ENCODE measurements at regions not wholly inside any gene's neighbourhood (a gene's known extent, or its start where the extent isn't known, plus 50 kb on each side); places are given as distances from the start of the nearest gene placed in this dataset.

- Histone ChIP-seq H3K4ac (replicated peaks; ENCODE audit: insufficient read length, low read depth, low read length) (no peak overlapping the region), H3K27me3 (replicated peaks in 1 of 4; ENCODE audit: control insufficient read depth in 3 of 4, extremely low read depth in 1 of 4, insufficient read depth in 3 of 4, low read length in 3 of 4) (no peaks in the 10 kb centered on the region), H3K4me2 (ENCODE audit: insufficient read depth in 1 of 2, low read depth in 2 of 2, low read length in 2 of 2) (no peak overlapping the region), H3K9me3 (ENCODE audit: insufficient read depth in 2 of 2, low read depth in 1 of 2, low read length in 1 of 2) (no peaks in the 10 kb centered on the region), H4K8ac (ENCODE audit: extremely low read depth, insufficient read depth, low read length) (no peak overlapping the region), H3K14ac (ENCODE audit: insufficient read length) (no peak overlapping the region), H4K5ac (ENCODE audit: insufficient read length, low read depth, low read length) (no peak overlapping the region), H3K79me2 (ENCODE audit: control insufficient read depth in 1 of 2, insufficient read depth in 2 of 2, low read length in 2 of 2) (no peaks in the 10 kb centered on the region), H3K18ac (ENCODE audit: extremely low read depth, low read length) (no peak overlapping the region), H2AFZ (ENCODE audit: low read length) (no peak overlapping the region), H2BK120ac (replicated peaks; ENCODE audit: low read depth, low read length) (no peak overlapping the region), H3K4me1 (replicated peaks in 1 of 4; ENCODE audit: control insufficient read depth in 3 of 4, insufficient read depth in 4 of 4, low read length in 3 of 4) (peaks cover 0 to 5% (median 1%) of the 10 kb centered on the region in 4 experiments; a peak in 1 of 7 replicates), H3K9ac (replicated peaks in 1 of 4; ENCODE audit: extremely low read depth in 1 of 4, low read depth in 3 of 4, low read length in 3 of 4) (no peak overlapping the region), H2BK12ac (ENCODE audit: low read depth, low read length) (no peak overlapping the region), H2BK20ac (ENCODE audit: low read length) (no peak overlapping the region), H3K27ac (ENCODE audit: low read depth, low read length) (no peak overlapping the region), H2BK5ac (ENCODE audit: low read depth, low read length) (no peak overlapping the region), H3K23me2 (ENCODE audit: low read depth, low read length) (no peaks in the 10 kb centered on the region), H3K36me3 (ENCODE audit: control insufficient read depth in 2 of 4, insufficient read depth in 4 of 4, low read length in 3 of 4) (no peaks in the 10 kb centered on the region), H2BK15ac (ENCODE audit: low read length) (no peak overlapping the region), H4K91ac (replicated peaks; ENCODE audit: insufficient read length, low read length) (no peak overlapping the region), H3K23ac (ENCODE audit: insufficient read length) (no peak overlapping the region), H4K20me1 (replicated peaks in 1 of 2; ENCODE audit: control insufficient read depth in 1 of 2, insufficient read depth in 2 of 2, low read length in 2 of 2) (no peaks in the 10 kb centered on the region), H2AK5ac (ENCODE audit: low read depth, low read length) (no peak overlapping the region), H3K4me3 (ENCODE audit: extremely low read depth in 1 of 4, insufficient read depth in 2 of 4, low read depth in 3 of 4, low read length in 4 of 4) (no peak overlapping the region), H3K56ac (replicated peaks; ENCODE audit: insufficient read length, low read depth, low read length) (no peak overlapping the region), H3K79me1 (ENCODE audit: low read depth, low read length) (no peaks in the 10 kb centered on the region)
- DNase-seq (ENCODE audit: low read depth in 1 of 2, low spot score in 2 of 2) = no peak
- POLR2A ChIA-PET (ENCODE audit: partially characterized antibody) = interaction anchor here (0.6 kb wide), 1 partner anchor 291 kb away, joined by 3 read pairs; no protein-coding TSS in a partner anchor
- CTCF ChIA-PET (ENCODE audit: partially characterized antibody) = interaction anchor here (0.6 to 2.5 kb wide), 9 partner anchors 11 to 1129 kb away, joined by 3 to 14 read pairs (median 3); no protein-coding TSS in a partner anchor
- WGBS, 2 experiments (ENCODE audit: extremely low coverage in 1 of 2, insufficient coverage in 1 of 2, insufficient read length in 1 of 2, insufficient replicate concordance in 2 of 2, low coverage in 1 of 2, low lambda C conversion rate in 2 of 2, missing lambda C conversion rate in 1 of 2) = 97% methylated on average over 8 of the region's 8 CpGs; no CpG with 5 or more reads in 1 of the 2 experiments
- no peak for FAIRE-seq
- peak in 1 of 2 experiments; percentile 14; a peak in 2 of 4 replicates for TF ChIP-seq RAD21 (IDR thresholded peaks at IDR 0.05 in 1 of 2, conservative IDR thresholded peaks at IDR 0.05 in 1 of 2; ENCODE audit: low read depth in 2 of 2, low read length in 2 of 2)
- TF ChIP-seq, protein P1, sequence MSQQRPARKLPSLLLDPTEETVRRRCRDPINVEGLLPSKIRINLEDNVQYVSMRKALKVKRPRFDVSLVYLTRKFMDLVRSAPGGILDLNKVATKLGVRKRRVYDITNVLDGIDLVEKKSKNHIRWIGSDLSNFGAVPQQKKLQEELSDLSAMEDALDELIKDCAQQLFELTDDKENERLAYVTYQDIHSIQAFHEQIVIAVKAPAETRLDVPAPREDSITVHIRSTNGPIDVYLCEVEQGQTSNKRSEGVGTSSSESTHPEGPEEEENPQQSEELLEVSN (IDR thresholded peaks at IDR 0.05) = no peak
Measured at GRCh38 chr3:177470197-177470941, 273.1 kb upstream of the TBL1XR1 start.
